ENCODE measurements at regions not wholly inside any gene's neighbourhood (a gene's known extent, or its start where the extent isn't known, plus 50 kb on each side); places are given as distances from the start of the nearest gene placed in this dataset.
"Not testable (repeated sequence)": the region's sequence is repeated elsewhere in the genome, so short reads cannot be mapped to it uniquely, and the experiment has no call there.

GRCh38 chr7:29662899-29663298 is 99.3 kb downstream of the PRR15 start:
- not testable (repeated sequence) for TF ChIP-seq CTCF (IDR thresholded peaks at IDR 0.05; ENCODE audit: control extremely low read depth in 1 of 3, insufficient read depth in 1 of 3, low read depth in 1 of 3, low read length in 3 of 3); POLR2AphosphoS5 (IDR thresholded peaks at IDR 0.05; ENCODE audit: low read depth, low read length); GABPA (IDR thresholded peaks at IDR 0.05; ENCODE audit: borderline replicate concordance, insufficient read depth, low read length); RBBP5 (IDR thresholded peaks at IDR 0.05; ENCODE audit: borderline replicate concordance, low read depth, low read length); SRF (IDR thresholded peaks at IDR 0.05; ENCODE audit: low read depth, low read length); POLR2A (IDR thresholded peaks at IDR 0.05; ENCODE audit: control extremely low read depth in 1 of 2, low read depth in 2 of 2, low read length in 2 of 2); CREB1 (IDR thresholded peaks at IDR 0.05)
